ENCODE measurements at regions not wholly inside any gene's neighbourhood (a gene's known extent, or its start where the extent isn't known, plus 50 kb on each side); places are given as distances from the start of the nearest gene placed in this dataset.
"Not testable (repeated sequence)": the region's sequence is repeated elsewhere in the genome, so short reads cannot be mapped to it uniquely, and the experiment has no call there.

DNA sequence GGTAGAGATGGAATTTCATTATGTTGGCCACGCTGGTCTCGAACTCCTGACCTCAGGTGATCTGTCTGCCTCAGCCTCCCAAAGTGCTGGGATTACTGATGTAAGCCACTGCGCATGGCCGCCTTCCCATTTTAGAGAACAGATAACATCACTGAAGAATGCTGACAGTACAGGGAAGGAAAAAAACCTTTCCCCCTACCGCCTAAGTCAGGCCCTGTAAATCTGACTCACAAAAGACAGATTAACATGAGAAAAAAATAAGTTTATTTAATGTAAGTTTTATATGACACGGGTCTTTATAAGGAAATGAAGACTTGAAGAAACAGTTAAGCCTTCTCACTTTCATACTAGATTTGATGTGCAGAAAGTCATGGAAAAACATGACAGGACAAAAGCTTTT, 227.2 kb upstream of the ZNF608 start:
- no peak for DNase-seq

DNA sequence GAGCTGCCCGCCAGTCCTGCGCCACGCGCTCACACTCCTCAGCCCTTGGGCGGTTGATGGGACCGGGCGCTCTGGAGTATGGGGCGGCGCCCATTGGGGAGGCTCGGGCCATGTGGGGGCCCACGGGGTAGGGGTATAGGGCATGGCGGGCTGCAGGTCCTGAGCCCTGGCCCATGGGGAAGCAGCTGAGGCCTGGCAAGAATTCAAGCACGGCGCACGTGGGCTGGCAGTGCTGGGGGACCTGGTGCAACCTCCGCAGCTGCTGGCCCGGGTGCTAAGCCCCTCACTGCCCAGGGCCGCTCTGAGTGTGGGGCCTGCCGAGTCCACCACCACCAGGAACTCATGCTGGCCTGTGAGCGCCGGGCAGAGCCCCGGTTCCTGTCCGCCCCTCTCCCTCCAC, 229.6 kb upstream of the ZNF608 start:
- no peak for DNase-seq

DNA sequence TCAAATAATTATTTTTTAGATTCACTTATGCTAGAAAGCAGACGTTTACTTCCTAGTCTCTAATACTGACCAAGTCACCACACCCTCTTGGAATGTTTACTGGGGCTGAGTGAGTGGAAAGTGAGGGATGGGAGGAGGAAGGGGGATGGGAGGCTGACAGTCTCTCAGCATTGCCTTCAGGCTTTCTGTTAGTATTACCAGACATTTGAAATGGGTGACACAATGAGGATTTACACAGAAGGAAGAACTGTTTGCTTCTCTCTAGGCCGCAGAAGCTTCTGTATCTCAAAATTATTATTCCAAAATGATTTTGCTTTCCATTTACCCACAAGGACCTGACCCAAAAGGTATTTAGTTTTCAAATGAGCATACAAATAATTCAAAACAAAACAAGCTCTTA, 232.8 kb upstream of the ZNF608 start:
- DNase-seq = peak; percentile 88

DNA sequence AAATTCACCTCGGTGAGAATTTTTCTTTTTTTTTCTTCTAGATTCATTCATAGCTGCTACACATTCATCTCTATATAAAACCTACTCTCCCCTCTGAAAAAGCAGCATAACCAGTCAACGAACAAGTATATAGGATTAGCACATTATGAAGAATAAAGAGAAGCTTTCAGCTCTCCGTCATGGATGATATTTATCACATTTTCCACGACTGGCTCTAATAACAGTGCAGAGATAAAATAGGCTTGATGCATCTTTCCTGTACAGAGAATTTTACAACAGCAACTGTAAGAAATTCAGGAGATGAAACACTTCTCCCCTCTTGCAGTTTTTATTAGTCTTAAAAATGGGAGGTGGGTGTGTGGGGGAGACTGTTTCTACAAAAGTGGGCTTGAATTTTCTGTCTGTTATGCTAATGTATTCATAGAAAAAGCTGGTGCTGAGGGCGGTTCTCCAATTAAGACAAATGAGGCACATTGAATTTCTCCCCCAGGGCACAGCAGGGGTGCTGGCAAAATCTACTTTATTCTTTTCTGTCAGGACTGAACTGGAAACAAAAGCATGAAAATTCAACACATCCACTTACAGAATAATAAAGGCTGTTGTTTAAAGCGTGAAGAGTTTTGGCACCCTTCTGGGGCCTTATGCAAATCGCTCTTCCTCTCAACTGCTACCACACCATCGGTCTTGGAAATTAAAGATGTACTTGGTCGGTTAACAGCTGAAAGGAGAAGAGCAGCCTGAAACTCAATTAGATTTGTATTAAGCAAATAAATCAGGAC, 233.9 kb upstream of the ZNF608 start:
- DNase-seq = no peak

DNA sequence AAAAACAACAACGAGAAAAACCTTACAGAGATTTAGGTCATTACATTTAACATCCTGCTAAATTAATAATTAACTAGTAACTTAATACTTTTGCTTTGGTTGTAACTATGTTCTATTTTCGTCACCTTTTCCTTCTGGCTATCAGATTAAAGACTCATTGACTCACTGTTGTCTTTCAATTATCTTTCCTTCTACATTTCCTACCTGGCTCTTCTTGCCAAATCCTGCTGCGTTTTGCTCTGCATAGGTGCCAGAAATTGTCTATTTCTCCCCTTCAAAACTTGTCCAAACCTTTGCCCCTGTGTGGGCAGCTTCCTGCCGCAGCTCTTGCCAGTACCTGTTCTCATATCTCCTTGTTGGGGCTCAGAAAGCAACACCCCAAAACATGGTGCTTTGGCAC, 235.5 kb upstream of the ZNF608 start:
- DNase-seq = no peak

DNA sequence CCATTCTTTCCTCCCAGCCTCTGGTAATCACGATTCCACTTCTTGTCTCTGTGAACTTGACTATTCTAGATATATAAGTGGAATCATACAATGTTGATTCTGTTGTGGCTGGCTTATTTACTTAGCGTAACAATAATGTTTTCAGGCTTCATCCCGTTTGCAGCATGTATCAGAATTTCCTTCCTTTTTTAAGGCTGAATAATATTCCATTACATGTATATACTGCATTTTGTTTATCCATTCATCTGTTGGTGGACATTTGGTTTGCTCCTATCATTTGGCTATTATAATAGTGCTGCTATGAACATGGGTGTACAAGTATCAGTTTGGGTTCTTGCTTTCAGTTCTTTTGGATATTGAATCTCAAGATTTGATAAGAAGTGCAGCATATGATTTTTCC, 239.7 kb upstream of the ZNF608 start:
- DNase-seq = no peak

DNA sequence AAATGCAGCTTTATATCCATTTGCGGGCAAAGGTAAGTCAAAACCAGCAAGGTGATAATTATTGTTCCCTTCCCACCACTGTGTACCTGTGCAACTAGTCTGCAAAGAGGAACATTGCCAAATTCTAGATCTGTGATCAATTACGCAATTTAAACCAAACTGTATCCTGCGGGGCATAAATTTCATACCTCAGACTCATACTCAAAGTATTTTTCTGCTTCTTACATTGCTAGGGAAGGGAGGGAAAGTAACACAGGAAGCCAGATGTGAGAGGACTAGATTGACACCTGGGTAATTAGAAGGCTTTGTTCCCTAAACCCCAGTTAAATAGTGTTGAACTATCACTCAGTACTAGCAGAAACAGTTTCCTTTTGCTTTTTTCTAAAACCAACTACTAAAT, 240.2 kb upstream of the ZNF608 start:
- no peak for DNase-seq

DNA sequence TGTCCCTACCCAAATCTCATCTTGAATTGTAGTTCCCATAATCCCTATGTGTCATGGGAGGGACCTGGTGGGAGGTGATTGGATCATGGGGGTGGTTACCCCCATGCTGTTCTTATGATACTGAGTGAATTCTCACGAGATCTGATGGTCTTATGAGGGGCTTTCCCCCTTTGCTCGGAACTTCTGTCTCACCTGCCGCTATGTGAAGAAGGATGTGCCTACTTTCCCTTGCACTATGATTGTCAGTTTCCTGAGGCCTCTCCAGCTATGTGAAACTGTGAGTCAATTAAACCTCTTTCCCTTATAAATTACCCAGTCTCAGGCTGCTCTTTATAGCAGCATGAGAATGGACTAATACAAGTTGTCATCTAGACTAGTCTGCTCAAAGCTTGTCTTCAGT, 241.3 kb upstream of the ZNF608 start:
- not testable (repeated sequence) for DNase-seq

DNA sequence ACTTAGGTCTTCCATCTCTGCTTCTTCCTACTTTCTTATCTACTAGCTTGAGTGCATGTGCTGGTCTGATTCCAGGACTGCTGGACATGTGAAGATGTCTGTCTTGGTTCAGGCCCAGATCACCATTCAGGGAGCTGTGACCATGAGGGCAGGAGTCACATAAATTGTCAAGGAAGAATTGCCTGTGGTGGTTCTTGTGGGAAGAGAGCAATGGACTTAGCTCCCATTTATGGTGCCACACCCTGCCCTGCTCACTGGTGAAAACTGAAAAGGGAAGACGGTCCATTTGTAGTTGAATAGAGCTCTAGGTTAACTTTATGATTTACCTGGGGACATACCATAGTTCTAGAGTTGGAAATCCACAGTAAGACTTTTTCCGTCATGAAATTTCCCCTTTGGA, 244.3 kb upstream of the ZNF608 start:
- no peak for DNase-seq

DNA sequence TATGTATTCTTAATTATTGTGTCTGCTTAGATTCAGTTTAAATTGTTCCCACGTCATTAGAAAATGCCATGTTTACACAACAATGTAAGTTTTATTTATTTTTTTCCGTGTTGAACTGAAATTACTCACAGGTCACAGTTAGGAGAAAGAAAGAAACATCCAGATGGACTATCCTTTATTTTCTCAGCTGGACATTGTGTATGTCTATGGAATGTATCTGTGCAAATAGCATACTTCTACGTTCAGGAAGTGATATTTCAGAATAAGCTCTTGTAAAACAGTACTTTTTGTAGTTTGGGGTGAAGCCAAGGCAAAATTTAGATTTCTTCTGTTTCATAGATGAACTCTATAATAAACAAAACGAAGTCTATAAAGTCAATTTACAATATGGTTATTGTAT, 249.0 kb upstream of the ZNF608 start:
- DNase-seq = no peak

DNA sequence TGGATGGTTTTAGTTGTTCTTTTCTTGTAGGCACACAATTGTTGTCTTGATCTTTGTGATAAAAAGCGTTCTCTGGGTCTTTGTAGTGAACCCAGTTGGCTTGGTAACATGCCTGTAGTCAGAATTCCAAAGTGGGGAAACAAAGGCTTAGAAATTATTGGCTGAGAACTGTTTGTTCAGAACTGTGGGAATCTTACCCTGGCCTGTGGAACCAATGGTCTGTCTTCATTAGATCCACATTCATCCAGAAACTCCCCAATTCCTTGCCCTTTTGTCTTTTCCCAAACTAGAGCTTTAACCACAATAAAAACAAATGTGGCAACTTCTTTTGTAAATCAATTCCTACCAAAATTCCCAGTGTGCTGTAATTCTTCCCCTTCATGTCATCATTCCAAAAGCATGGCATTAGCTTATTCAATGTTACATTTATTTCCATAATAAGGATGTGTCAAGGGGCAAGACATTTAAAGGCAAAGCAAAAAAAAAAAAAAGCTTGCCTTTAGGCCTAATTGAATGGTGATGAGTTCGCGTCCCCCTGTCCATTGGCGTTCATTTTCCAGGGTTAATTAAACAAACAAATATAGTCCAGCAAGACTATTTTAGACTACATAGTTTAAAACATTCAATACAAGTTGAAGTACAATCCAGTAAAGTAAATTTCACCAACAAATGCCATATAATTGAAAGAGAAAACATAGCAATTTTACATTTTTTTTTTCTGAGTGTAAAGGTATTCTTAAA, 249.8 kb upstream of the ZNF608 start:
- DNase-seq = no peak

DNA sequence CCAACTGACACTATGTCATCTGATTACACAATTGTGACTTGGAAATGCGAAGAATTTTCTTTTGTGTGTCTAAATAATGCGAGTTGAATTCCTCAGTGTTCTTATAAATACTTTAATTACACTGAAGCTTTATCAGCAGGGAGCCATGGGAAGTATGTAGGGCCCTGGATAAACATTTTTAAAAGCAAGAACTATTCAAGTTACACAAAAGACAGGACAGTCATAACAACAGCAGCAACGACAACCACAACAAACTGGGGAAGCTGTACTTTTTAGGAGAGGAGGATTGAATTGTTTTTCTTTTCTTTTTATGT, 250.3 kb upstream of the ZNF608 start:
- DNase-seq = no peak

DNA sequence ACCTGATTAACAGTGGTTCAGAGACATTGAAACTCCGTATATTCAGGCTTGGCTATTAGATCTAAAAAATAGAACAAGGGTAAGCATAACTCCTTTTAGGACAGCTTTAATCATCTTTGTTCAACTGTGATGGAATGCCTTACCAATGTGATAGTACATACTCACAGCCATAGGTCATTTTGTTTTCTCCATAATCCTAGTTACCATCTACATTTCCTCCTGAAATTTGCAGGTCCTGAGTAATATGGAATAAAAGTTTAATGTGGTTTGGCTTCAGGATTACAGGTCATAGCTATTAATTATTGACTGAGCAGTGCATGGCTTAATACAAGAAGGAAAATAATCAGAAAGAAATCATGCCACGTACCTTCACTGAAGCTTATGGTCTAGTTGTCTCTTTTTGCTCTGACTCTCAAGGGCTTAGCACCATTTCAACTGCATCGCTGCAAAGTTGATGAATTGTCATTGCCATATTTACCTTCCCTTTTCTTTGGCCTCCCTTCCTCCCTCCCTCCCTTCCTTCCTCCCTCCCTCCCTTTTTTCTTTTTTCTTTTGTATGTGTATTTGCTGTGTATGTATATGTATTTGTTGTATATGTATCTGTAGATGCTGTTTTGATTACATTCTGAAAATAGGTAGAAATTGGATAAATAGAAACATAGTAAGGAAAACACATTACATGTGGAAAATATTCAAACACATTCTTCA, 250.9 kb upstream of the ZNF608 start:
- DNase-seq = no peak

DNA sequence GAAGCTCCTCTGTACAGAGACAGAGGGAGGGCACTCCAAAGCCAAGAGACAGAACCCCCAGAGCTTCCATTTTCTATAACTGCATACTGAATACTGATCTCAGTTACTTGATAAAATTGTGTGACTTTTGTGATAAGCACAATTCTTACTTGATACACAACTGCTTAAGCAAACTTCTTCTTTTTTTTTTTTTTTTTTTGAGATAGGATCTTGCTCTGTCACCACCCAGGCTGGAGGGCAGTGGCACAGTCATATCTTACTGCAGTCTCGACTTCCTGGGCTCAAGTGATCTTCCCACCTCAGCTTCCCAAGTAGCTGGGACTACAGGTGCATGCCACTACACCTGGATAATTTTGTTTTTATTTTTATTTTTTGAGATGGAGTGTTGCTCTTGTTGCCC, 252.1 kb upstream of the ZNF608 start:
- no peak for DNase-seq

DNA sequence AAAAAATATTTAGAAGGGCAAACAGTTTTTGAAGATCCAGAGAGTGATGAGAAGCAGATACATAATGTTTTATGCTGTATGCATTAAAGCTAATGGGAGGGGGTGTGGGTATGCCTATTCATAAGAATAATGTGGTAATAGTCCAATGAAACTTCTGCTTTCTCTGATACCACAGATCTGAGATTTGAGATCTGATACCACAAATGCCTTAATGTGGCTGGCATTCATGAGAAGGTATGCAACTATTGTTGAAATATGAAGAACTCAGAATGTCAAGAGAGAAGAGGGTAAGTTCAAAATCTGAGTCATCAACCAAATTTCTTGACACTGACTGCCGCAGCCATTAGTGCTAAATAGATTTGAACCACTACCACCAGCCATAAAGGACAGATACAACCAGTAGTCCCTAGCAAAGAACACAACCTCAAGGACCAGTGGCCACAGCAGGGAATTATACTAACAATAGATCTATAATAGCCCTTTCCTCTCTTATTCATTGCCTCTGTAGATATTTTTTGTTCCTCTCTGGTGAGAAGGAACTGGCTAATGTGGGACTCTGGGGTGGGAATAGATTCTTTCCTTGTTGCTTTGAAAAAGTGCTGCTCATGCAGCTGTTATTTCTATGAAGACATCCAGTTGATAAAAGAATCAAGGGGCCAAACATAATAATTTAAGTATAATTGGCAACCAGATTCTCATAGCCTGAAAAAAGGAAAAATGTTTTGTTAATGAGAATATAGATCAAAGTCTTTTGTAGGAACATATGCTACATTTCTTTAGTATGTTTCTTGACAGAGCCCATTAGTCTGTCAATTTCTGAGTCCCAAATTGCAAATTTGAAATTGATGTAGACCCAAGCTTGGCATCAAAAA, 256.5 kb upstream of the ZNF608 start:
- DNase-seq = no peak

DNA sequence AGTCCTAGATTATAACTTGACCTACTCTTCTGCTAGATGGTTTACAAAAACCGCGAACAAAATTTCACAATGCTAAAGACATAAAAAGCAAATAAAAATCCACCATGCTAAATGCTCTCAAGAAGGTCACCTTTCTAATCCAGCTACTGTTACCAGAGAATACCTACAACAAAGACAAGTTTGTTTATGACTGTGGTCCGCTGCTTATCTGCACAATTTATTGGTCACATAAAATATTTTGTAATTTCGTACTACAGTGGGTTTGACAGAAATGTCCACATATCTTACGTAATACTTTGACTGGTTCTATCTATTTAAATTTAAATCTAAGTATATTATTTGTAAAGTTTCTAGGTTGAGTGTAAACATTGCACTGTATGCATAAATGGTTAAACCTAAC, 257.6 kb upstream of the ZNF608 start:
- no peak for DNase-seq

DNA sequence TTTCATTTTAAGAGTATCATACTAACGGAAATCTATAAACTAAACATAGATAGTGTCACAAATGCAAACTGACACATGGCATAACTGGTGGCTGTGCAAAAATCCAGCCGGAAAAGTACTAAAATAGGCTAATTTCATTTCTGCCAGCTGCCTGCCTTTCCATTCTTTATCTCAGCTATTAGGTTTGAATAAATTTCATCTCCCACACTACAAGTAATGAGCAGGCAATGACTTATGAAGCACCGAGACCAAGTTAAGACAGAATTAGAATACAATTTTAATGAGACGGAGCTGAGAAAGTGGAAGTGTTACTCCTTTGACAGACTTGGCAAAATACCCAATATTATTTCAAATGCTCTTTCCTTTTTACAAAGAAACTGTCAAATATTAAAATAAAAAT, 258.8 kb upstream of the ZNF608 start:
- DNase-seq = no peak

DNA sequence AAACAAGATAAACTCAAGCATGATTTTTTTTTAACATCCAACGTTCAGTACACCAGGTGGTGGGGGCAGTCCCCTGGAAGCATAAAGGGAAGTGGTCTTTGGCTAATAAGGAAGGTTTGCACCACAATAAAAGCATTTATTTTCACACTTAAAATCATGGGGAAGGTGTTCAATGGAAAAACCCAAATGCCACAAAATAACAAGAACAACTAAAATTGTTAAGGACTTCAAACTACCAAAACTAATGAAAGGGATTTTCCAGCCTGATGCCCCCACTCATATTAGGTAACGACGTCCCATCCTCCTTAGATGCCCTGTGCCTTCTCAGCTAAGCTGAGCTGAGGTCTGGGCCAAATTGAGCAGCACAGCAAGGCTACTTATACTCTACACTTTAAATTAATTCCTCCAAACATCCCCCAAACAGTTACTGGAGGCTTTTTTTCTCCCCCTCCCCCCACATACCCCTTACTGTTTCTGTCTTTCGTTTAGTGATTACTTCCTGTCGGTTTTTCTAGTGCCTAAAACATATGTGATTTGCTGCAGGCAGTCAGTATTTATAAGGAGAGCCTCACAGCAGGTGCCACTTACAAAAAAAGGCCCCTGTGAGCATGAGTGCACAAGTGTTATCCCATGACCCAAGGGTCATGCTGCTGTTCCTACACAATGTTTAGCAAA, 259.7 kb upstream of the ZNF608 start:
- no peak for DNase-seq

DNA sequence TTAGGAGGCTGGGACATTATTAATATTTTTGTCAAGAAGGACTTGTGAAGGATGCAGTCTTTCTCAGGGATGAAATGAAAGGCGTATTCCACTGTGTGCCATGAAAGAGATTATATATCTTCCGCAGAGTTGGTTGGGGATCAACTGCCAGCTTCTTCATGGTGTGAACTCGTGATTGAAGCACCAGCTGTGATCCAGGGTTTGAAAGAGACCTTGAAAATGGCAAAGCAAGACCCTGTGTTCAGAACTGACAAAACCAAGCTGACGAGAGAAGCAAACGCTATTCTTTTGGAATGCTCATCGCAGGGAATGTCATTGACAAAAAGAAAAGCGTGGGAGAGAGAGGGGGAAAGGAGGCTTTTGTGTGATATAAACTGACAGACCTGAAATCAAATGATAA, 263.9 kb upstream of the ZNF608 start:
- DNase-seq = no peak

DNA sequence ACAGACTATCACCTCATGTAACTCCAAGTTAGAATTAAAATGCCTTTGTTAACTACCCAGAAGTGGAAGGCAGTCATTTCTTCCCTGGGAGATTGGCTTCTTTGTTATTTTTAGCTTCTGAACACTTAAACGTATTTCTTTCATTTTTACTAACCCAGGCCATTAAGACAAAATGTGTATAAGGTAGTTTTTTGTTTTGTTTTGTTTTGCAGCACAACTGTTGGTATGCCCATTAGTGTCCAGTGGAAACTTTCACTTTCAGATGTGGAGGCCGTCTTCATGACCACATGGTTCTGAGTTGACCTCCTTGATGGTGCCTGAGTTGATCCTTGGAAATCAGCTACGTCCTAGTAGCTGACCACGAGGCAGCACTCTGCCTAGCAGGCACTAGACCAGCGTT, 264.6 kb upstream of the ZNF608 start:
- no peak for DNase-seq

DNA sequence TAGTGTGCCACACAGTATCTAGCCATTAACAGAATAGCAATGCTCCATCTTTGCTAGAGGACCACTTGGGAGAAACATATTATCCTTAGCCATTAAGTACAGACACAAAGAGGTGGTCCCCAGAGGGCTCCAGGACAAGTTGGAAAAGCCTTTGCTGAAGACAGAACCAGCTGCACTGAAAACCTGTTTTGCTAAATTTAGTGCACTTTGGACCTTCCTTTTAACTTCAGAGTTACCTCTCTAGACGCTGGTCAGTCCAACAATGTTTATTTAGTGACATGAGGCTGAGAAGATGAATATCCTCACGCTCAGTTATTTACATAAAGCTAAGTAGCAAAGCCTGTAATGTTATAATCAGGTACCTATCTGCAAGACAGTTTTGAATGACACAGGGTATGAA, 265.0 kb upstream of the ZNF608 start:
- no peak for DNase-seq

DNA sequence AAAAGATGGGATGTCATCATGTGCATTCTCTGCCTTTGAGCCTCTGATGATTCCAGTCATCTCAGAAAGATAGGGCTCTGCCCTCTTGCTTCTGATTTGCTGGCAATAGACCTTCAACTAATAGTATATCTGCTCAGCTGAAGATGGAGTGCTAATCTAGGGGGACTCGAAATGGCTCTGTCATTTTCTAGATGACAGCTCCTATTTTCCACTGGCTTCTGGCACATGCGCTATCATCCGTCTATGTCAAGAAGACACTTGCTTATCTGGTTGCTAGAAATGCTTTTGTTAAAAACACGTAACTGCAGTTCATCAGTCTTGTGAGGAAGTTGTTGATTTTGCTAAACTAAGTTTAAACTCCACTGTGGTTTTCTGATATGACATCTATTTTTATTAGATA, 265.5 kb upstream of the ZNF608 start:
- no peak for DNase-seq

Data from islet precursor cell (in vitro differentiated cells).